ENCODE measurements at regions not wholly inside any gene's neighbourhood (a gene's known extent, or its start where the extent isn't known, plus 50 kb on each side); places are given as distances from the start of the nearest gene placed in this dataset.
"Not testable (repeated sequence)": the region's sequence is repeated elsewhere in the genome, so short reads cannot be mapped to it uniquely, and the experiment has no call there.

DNA sequence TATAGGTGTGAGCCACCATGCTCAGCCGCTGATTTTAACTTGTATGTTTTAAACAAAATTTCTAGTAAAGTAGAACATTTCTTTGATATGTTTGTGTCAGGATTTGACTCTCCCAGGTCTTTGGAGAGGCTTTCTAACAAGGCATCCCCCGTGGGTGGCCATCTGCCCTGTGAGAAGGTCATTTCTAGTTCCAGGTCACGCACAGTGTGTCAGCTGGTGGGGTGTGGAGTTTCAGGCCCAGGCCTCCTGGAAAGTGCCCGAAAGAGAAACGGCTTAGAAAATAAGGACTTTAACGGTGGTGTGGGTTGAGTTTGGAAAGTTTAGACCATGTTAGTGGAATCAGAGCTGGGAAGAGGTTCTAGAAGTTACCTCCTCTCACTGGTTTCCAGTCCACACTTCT is 61.0 kb downstream of the SPDYE17 start:
- DNase-seq; FAIRE-seq; H3K4me3 ChIP-seq (ENCODE audit: low read depth in 1 of 3, low read length in 3 of 3); H3K36me3 ChIP-seq (ENCODE audit: control insufficient read depth in 3 of 3, insufficient read depth in 2 of 3, low read depth in 1 of 3, low read length in 3 of 3); H3K27me3 ChIP-seq (ENCODE audit: control insufficient read depth in 3 of 3, insufficient read depth in 3 of 3, low read length in 3 of 3); H3K9me3 ChIP-seq (ENCODE audit: control insufficient read depth in 2 of 2, insufficient read depth in 1 of 2, low read depth in 1 of 2, low read length in 1 of 2); H3K4me1 ChIP-seq (ENCODE audit: control insufficient read depth in 3 of 3, insufficient read depth in 2 of 3, low read depth in 1 of 3, low read length in 2 of 3); H3K27ac ChIP-seq (ENCODE audit: low read depth in 1 of 3, low read length in 2 of 3): not testable (repeated sequence)
- 78 to 100% (median 95%) methylated on average over 1 to 3 of the region's 6 CpGs for WGBS, 3 donors

DNA sequence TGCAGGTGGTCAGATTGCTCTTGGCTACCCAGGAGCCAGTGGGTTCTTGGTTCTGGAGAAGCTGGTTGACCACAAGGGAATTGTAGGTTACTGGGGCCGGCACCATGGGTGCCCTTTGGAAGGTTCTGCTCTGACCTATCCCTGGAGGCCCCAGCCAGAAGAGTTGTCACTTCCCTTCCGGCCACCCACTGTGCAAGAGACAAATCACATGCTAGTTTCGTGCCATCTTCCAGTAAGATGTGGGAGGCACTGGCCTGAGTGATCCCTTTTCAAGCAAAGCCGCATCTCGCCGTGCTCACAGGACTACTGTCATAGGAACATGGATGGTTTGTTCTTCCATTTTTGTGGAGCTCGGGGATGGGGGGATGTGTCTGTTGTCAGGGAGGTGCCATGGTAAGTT is 62.3 kb downstream of the SPDYE17 start:
- H3K27me3 ChIP-seq (ENCODE audit: control insufficient read depth in 3 of 3, insufficient read depth in 3 of 3, low read length in 3 of 3); H3K4me1 ChIP-seq (ENCODE audit: control insufficient read depth in 3 of 3, insufficient read depth in 2 of 3, low read depth in 1 of 3, low read length in 2 of 3); DNase-seq; H3K27ac ChIP-seq (ENCODE audit: low read depth in 1 of 3, low read length in 2 of 3); H3K36me3 ChIP-seq (ENCODE audit: control insufficient read depth in 3 of 3, insufficient read depth in 2 of 3, low read depth in 1 of 3, low read length in 3 of 3); H3K4me3 ChIP-seq (ENCODE audit: low read depth in 1 of 3, low read length in 3 of 3); FAIRE-seq; H3K9me3 ChIP-seq (ENCODE audit: control insufficient read depth in 2 of 2, insufficient read depth in 1 of 2, low read depth in 1 of 2, low read length in 1 of 2): not testable (repeated sequence)
- 99 to 100% (median 100%) methylated on average over 4 to 5 of the region's 7 CpGs for WGBS, 3 donors

- H3K27me3 ChIP-seq (ENCODE audit: control insufficient read depth in 3 of 3, insufficient read depth in 3 of 3, low read length in 3 of 3); H3K27ac ChIP-seq (ENCODE audit: low read depth in 1 of 3, low read length in 2 of 3); H3K4me3 ChIP-seq (ENCODE audit: low read depth in 1 of 3, low read length in 3 of 3); FAIRE-seq; H3K9me3 ChIP-seq (ENCODE audit: control insufficient read depth in 2 of 2, insufficient read depth in 1 of 2, low read depth in 1 of 2, low read length in 1 of 2); H3K4me1 ChIP-seq (ENCODE audit: control insufficient read depth in 3 of 3, insufficient read depth in 2 of 3, low read depth in 1 of 3, low read length in 2 of 3); H3K36me3 ChIP-seq (ENCODE audit: control insufficient read depth in 3 of 3, insufficient read depth in 2 of 3, low read depth in 1 of 3, low read length in 3 of 3): not testable (repeated sequence)
- 13 to 66% (median 32%) methylated on average over 4 to 8 of the region's 17 CpGs for WGBS, 3 donors
- DNase-seq: peak in 1 of 2 donors; percentile 72
These were observed 66.2 kb downstream of the SPDYE17 start for GRCh38 chr7:76965731-76966548.

GRCh38 chr7:76964050-76964449 is 68.1 kb downstream of the SPDYE17 start:
- H3K27me3 ChIP-seq (ENCODE audit: control insufficient read depth in 3 of 3, insufficient read depth in 3 of 3, low read length in 3 of 3); DNase-seq; H3K27ac ChIP-seq (ENCODE audit: low read depth in 1 of 3, low read length in 2 of 3); H3K4me1 ChIP-seq (ENCODE audit: control insufficient read depth in 3 of 3, insufficient read depth in 2 of 3, low read depth in 1 of 3, low read length in 2 of 3); H3K9me3 ChIP-seq (ENCODE audit: control insufficient read depth in 2 of 2, insufficient read depth in 1 of 2, low read depth in 1 of 2, low read length in 1 of 2); FAIRE-seq; H3K36me3 ChIP-seq (ENCODE audit: control insufficient read depth in 3 of 3, insufficient read depth in 2 of 3, low read depth in 1 of 3, low read length in 3 of 3); H3K4me3 ChIP-seq (ENCODE audit: low read depth in 1 of 3, low read length in 3 of 3): not testable (repeated sequence)
- WGBS, 3 donors: no CpG with 5 or more reads among the region's 8 CpGs

- FAIRE-seq; H3K9me3 ChIP-seq (ENCODE audit: control insufficient read depth in 2 of 2, insufficient read depth in 1 of 2, low read depth in 1 of 2, low read length in 1 of 2); H3K36me3 ChIP-seq (ENCODE audit: control insufficient read depth in 3 of 3, insufficient read depth in 2 of 3, low read depth in 1 of 3, low read length in 3 of 3); H3K27me3 ChIP-seq (ENCODE audit: control insufficient read depth in 3 of 3, insufficient read depth in 3 of 3, low read length in 3 of 3); H3K27ac ChIP-seq (ENCODE audit: low read depth in 1 of 3, low read length in 2 of 3); H3K4me1 ChIP-seq (ENCODE audit: control insufficient read depth in 3 of 3, insufficient read depth in 2 of 3, low read depth in 1 of 3, low read length in 2 of 3); DNase-seq; H3K4me3 ChIP-seq (ENCODE audit: low read depth in 1 of 3, low read length in 3 of 3): not testable (repeated sequence)
- WGBS, 3 donors: 29 to 69% (median 55%) methylated on average over 4 to 5 of the region's 7 CpGs
These were observed 69.1 kb downstream of the SPDYE17 start for GRCh38 chr7:76963061-76963460.

- H3K27ac ChIP-seq (ENCODE audit: low read depth in 1 of 3, low read length in 2 of 3); H3K27me3 ChIP-seq (ENCODE audit: control insufficient read depth in 3 of 3, insufficient read depth in 3 of 3, low read length in 3 of 3); H3K4me1 ChIP-seq (ENCODE audit: control insufficient read depth in 3 of 3, insufficient read depth in 2 of 3, low read depth in 1 of 3, low read length in 2 of 3); FAIRE-seq; H3K9me3 ChIP-seq (ENCODE audit: control insufficient read depth in 2 of 2, insufficient read depth in 1 of 2, low read depth in 1 of 2, low read length in 1 of 2); H3K4me3 ChIP-seq (ENCODE audit: low read depth in 1 of 3, low read length in 3 of 3); DNase-seq; H3K36me3 ChIP-seq (ENCODE audit: control insufficient read depth in 3 of 3, insufficient read depth in 2 of 3, low read depth in 1 of 3, low read length in 3 of 3): not testable (repeated sequence)
- no CpG with 5 or more reads among the region's 16 CpGs for WGBS, 3 donors
These were observed 71.7 kb downstream of the SPDYE17 start for GRCh38 chr7:76960400-76960986.

DNA sequence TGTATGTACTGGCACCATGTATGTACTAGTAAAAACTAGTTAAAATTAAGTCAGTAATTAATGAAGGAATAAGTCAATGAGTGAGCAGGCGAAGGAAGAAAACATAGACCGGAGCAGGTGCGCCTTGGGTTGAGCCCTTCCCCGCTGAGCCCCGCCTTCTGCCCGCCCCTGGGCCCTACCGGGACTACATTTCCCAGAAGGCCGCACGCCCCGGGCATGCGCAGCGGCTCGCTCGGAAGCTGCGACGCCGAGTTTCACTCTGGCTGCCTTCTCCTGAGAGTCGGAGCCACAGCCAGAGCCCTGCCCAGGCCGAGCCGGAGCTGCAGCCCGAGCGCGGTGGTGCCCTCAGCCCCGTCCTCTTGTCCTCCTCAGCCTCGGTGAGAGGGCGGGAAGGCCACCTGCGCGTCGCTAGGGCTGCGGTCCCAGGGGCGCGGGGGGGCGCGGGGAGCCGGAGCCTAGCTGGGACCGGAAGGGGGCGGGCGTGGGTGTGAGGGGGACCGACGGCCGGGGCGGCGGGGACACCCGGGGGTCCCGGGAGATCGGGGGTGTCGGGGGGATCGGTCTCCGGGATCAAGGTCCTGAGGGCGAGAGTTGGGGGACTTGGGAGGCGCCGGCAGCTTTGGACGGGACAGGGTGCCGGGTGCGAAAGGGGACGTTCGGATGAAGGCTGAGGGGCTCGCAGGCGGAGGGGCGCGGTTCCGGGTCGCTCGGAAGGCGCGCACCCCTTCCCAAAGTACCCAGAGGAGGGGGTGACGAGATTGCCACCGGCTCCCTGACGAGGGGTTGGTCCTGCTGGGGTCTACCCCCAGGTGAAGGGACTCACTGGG is 72.4 kb downstream of the SPDYE17 start:
- not testable (repeated sequence) for H3K4me3 ChIP-seq (ENCODE audit: low read depth in 1 of 3, low read length in 3 of 3); H3K27me3 ChIP-seq (ENCODE audit: control insufficient read depth in 3 of 3, insufficient read depth in 3 of 3, low read length in 3 of 3); FAIRE-seq; H3K27ac ChIP-seq (ENCODE audit: low read depth in 1 of 3, low read length in 2 of 3); H3K36me3 ChIP-seq (ENCODE audit: control insufficient read depth in 3 of 3, insufficient read depth in 2 of 3, low read depth in 1 of 3, low read length in 3 of 3); H3K9me3 ChIP-seq (ENCODE audit: control insufficient read depth in 2 of 2, insufficient read depth in 1 of 2, low read depth in 1 of 2, low read length in 1 of 2); H3K4me1 ChIP-seq (ENCODE audit: control insufficient read depth in 3 of 3, insufficient read depth in 2 of 3, low read depth in 1 of 3, low read length in 2 of 3); DNase-seq
- 0% methylated on average over 3 of the region's 69 CpGs; no CpG with 5 or more reads in 2 of the 3 donors for WGBS, 3 donors

GRCh38 chr7:76956531-76956930 is 75.6 kb downstream of the SPDYE17 start:
- not testable (repeated sequence) for H3K4me1 ChIP-seq (ENCODE audit: control insufficient read depth in 3 of 3, insufficient read depth in 2 of 3, low read depth in 1 of 3, low read length in 2 of 3); FAIRE-seq; H3K9me3 ChIP-seq (ENCODE audit: control insufficient read depth in 2 of 2, insufficient read depth in 1 of 2, low read depth in 1 of 2, low read length in 1 of 2); H3K36me3 ChIP-seq (ENCODE audit: control insufficient read depth in 3 of 3, insufficient read depth in 2 of 3, low read depth in 1 of 3, low read length in 3 of 3); DNase-seq; H3K4me3 ChIP-seq (ENCODE audit: low read depth in 1 of 3, low read length in 3 of 3); H3K27ac ChIP-seq (ENCODE audit: low read depth in 1 of 3, low read length in 2 of 3); H3K27me3 ChIP-seq (ENCODE audit: control insufficient read depth in 3 of 3, insufficient read depth in 3 of 3, low read length in 3 of 3)
- 17% methylated on average over 1 of the region's 5 CpGs; no CpG with 5 or more reads in 2 of the 3 donors for WGBS, 3 donors

Data from small intestine (tissue), 7 donors.